RWPE2 (cell line): ENCODE measurements at regions not wholly inside any gene's neighbourhood (a gene's known extent, or its start where the extent isn't known, plus 50 kb on each side); places are given as distances from the start of the nearest gene placed in this dataset.

Experiments
- ATAC-seq: fragments of 200-7000 bp; cut with Tn5 transposase; 3 replicates; pipeline ENCODE4 v1.9.1; 2021; ENCODE audit warnings: low read depth
- DNase-seq: peaks from one replicate; pipeline ENCODE4 v3.0.0-alpha.2; 2020; ENCODE audit warnings: low spot score
- H3K27ac ChIP-seq: fragments of 450-650 bp; 2 replicates; pipeline ENCODE4 v1.5.1; 2017; ENCODE audit warnings: mild to moderate bottlenecking; ENCODE audit not compliant: poor library complexity, severe bottlenecking
- H3K27me3 ChIP-seq: fragments of 250-450 bp; sonication (Bioruptor Pico); 2 replicates; pipeline ENCODE4 v1.5.1; 2021; ENCODE audit warnings: mild to moderate bottlenecking, moderate library complexity; ENCODE audit not compliant: insufficient read depth, poor library complexity, severe bottlenecking
- H3K36me3 ChIP-seq: fragments of 250-450 bp; sonication (Bioruptor Pico); 2 replicates; pipeline ENCODE4 v1.5.1; 2020; ENCODE audit warnings: low read depth, mild to moderate bottlenecking, moderate library complexity
- H3K4me1 ChIP-seq: fragments of 250-450 bp; sonication (Bioruptor Pico); 2 replicates; pipeline ENCODE4 v1.5.1; 2021; ENCODE audit warnings: mild to moderate bottlenecking, moderate library complexity; ENCODE audit not compliant: insufficient read depth, poor library complexity, severe bottlenecking
- H3K4me3 ChIP-seq: fragments of 250-450 bp; sonication (Bioruptor Pico); 2 replicates; pipeline ENCODE4 v1.5.1; 2021; ENCODE audit warnings: mild to moderate bottlenecking, moderate library complexity; ENCODE audit not compliant: severe bottlenecking
- H3K9me3 ChIP-seq: fragments of 250-450 bp; sonication (Bioruptor Pico); 2 replicates; pipeline ENCODE4 v1.5.1; 2021; ENCODE audit warnings: mild to moderate bottlenecking, moderate library complexity; ENCODE audit not compliant: severe bottlenecking
- TF ChIP-seq, protein P1 (sequence below): fragments of 450-650 bp; IDR thresholded peaks from one replicate; pipeline ENCODE4 v1.5.1; 2017; ENCODE audit warnings: mild to moderate bottlenecking, moderate library complexity; ENCODE audit not compliant: poor library complexity, severe bottlenecking

DNA sequence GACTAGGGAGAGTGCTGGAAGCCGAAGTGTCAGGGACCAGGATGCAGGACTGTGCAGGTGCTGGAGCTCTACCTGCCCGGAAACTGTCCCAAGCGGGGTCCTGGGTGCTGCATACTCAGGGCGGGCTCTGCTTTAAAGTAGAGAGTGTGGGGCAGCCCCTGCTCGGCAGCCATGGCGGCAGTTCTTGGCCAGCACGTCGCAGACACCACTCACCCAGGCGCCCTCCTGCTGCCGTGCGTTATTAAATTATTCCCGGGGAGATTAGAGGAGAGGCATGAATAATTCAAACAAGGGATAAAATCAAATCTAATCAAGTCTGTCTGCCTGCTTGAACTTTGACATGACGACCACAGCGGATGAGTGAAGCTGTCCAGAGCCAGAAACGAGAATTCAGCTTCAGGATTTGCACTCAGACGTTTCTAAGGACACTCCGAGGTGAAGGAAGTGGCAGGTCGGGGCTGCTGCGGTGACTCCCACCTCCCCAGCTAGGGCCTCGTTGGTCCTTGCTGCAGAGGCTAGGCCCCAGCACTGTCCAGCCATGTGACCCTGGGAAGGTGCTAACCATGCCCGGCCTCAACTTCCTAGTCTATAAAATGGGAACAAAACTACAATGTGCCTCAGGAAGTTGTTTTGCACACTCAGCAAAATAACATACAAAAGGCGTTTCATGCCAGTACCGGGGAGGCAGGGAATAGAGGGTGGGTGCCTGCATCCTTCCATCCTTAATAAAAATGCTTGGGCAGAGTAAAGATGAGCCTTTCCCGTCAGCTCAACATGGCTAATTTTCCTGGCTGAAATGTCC lies 91.3 kb upstream of the ADAMTS2 start:
- Histone ChIP-seq H3K27ac (no peak overlapping the region), H3K4me3 (no peak overlapping the region), H3K9me3 (peaks cover 11% of the 10 kb centered on the region), H3K36me3 (no peaks in the 10 kb centered on the region), H3K4me1 (no peaks in the 10 kb centered on the region), H3K27me3 (no peaks in the 10 kb centered on the region)
- TF ChIP-seq, protein P1, sequence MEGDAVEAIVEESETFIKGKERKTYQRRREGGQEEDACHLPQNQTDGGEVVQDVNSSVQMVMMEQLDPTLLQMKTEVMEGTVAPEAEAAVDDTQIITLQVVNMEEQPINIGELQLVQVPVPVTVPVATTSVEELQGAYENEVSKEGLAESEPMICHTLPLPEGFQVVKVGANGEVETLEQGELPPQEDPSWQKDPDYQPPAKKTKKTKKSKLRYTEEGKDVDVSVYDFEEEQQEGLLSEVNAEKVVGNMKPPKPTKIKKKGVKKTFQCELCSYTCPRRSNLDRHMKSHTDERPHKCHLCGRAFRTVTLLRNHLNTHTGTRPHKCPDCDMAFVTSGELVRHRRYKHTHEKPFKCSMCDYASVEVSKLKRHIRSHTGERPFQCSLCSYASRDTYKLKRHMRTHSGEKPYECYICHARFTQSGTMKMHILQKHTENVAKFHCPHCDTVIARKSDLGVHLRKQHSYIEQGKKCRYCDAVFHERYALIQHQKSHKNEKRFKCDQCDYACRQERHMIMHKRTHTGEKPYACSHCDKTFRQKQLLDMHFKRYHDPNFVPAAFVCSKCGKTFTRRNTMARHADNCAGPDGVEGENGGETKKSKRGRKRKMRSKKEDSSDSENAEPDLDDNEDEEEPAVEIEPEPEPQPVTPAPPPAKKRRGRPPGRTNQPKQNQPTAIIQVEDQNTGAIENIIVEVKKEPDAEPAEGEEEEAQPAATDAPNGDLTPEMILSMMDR = no peak
- no peak for DNase-seq
- no peak for ATAC-seq

DNA sequence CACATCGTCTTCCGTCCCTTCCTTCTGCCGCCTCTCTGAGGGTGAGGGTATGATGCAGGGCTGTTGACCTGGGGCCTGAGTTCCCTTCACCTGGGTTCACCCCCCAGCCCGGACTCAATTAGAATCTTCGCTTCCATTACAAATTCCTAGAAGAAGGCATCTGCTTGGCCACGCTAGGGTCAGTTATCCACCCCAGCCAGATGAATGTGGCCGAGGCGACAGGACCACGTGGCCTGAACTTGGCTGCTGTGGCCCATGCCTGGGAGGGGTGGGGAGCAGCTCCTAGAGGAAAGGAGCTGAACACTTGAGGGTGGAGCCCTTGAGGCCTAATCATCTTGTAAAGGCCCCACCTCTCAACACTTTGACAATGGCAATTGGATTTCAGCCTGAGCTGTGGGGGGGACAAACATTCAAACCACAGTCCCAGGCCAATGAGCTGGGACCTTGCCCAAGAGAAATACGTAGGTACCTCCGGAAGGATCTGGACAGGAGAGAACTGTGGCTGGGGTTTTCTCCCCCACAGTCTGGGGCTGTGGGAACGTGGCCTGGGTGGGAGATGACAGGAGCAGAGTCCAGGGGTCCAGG lies 90.6 kb upstream of the ADAMTS2 start:
- ATAC-seq (no peak), DNase-seq (no peak)
- no peaks in the 10 kb centered on the region for H3K27me3 ChIP-seq
- no peak overlapping the region for H3K4me3 ChIP-seq
- peaks cover 10% of the 10 kb centered on the region for H3K9me3 ChIP-seq
- H3K36me3 ChIP-seq = no peaks in the 10 kb centered on the region
- no peak overlapping the region for H3K27ac ChIP-seq
- H3K4me1 ChIP-seq = no peaks in the 10 kb centered on the region
- TF ChIP-seq, protein P1 = no peak

DNA sequence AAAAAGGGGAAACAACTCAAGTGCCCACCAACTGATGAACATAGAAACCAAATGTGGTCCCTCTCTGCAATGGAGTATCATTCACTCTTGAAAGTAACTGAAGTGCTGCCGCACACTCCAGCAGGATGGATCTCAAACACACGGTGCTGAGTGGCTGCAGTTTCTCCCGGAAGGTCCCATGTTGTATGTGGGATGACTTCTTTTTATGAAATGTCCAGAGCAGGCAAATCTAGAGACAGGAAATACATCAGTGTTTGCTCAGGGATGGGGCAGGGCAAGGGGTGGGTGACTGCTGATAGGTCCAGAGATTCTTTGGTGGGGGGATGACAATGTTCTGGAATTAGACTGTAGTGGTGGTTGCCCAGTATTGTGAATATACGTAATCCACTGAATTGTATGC lies 89.9 kb upstream of the ADAMTS2 start:
- no peak for ATAC-seq
- DNase-seq = no peak
- H3K9me3 ChIP-seq = peaks cover 9% of the 10 kb centered on the region
- no peak overlapping the region for H3K27ac ChIP-seq
- H3K36me3 ChIP-seq = no peaks in the 10 kb centered on the region
- H3K4me1 ChIP-seq = no peaks in the 10 kb centered on the region
- TF ChIP-seq, protein P1 = no peak
- no peaks in the 10 kb centered on the region for H3K27me3 ChIP-seq
- no peak overlapping the region for H3K4me3 ChIP-seq

DNA sequence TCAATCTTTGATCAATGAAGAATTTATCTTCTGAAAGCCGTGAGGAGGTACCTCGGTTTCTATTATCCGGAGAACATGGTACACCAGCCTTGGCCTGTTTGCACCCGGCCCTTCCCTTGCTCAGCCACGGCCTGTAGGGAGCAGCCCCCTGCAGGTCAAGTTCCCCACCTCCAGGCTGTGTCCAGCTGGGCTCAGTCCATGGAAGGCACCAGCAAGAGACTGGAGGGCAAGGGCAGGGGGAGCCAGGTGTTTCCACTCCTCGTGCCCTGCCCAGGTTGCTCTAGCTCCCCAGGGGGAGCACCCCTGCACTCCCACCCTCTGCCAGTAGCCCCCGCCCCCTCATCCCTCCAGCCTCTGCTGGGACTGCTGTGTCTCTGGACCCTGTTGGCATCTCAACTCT lies 87.3 kb upstream of the ADAMTS2 start:
- H3K9me3 ChIP-seq = peaks cover 5% of the 10 kb centered on the region

More for the DNA sequence above, 87.3 kb upstream of the ADAMTS2 start:
- Histone ChIP-seq H3K4me1 (no peaks in the 10 kb centered on the region), H3K36me3 (no peaks in the 10 kb centered on the region), H3K27me3 (no peaks in the 10 kb centered on the region), H3K4me3 (no peak overlapping the region), H3K27ac (no peak overlapping the region)
- DNase-seq (no peak), ATAC-seq (no peak)
- TF ChIP-seq, protein P1 = no peak
